BJ (cell line): ENCODE measurements at regions not wholly inside any gene's neighbourhood (a gene's known extent, or its start where the extent isn't known, plus 50 kb on each side); places are given as distances from the start of the nearest gene placed in this dataset.

ENCODE experiments used
- CTCF ChIA-PET: fragments of 350-600 bp; formaldehyde crosslinking; extraction: SDS; loops from one replicate; lab custom pipeline; 2021; ENCODE audit warnings: antibody characterized with exemption, inconsistent platforms; lab: Yijun Ruan, JAX
- POLR2A ChIA-PET: fragments of 300-600 bp; sonication (Branson Sonifier 250); formaldehyde crosslinking; extraction: SDS; loops from one replicate; lab custom pipeline; 2021; ENCODE audit warnings: antibody characterized with exemption; lab: Charles Lee
- DNase-seq: peaks from one replicate; pipeline ENCODE4 v3.0.0-alpha.2; 2011; ENCODE audit warnings: low read depth
- H3K27me3 ChIP-seq: 2 replicates; pipeline ENCODE4 v1.6.0; 2011; ENCODE audit warnings: low read length; ENCODE audit not compliant: control insufficient read depth, insufficient read depth
- H3K36me3 ChIP-seq: 2 replicates; pipeline ENCODE4 v1.5.1; 2011; ENCODE audit warnings: low read length; ENCODE audit not compliant: control insufficient read depth, insufficient read depth
- H3K4me3 ChIP-seq: 2 replicates; pipeline ENCODE4 v1.5.1; 2011; ENCODE audit warnings: low read depth, mild to moderate bottlenecking, control low read depth, low read length
- TF ChIP-seq, protein P1 (sequence below): IDR thresholded peaks from 2 replicates; pipeline ENCODE4 v1.5.1; 2011; ENCODE audit warnings: low read depth, mild to moderate bottlenecking, control low read depth, inconsistent platforms, low read length, moderate library complexity; ENCODE audit not compliant: insufficient read depth

GRCh38 chr6:169938731-169939130, 187.3 kb downstream of the ERMARD start:
- Histone ChIP-seq H3K27me3 (no peaks in the 10 kb centered on the region), H3K36me3 (no peaks in the 10 kb centered on the region), H3K4me3 (no peak overlapping the region)
- DNase-seq = no peak
- POLR2A ChIA-PET = no interaction called here
- TF ChIP-seq, protein P1, sequence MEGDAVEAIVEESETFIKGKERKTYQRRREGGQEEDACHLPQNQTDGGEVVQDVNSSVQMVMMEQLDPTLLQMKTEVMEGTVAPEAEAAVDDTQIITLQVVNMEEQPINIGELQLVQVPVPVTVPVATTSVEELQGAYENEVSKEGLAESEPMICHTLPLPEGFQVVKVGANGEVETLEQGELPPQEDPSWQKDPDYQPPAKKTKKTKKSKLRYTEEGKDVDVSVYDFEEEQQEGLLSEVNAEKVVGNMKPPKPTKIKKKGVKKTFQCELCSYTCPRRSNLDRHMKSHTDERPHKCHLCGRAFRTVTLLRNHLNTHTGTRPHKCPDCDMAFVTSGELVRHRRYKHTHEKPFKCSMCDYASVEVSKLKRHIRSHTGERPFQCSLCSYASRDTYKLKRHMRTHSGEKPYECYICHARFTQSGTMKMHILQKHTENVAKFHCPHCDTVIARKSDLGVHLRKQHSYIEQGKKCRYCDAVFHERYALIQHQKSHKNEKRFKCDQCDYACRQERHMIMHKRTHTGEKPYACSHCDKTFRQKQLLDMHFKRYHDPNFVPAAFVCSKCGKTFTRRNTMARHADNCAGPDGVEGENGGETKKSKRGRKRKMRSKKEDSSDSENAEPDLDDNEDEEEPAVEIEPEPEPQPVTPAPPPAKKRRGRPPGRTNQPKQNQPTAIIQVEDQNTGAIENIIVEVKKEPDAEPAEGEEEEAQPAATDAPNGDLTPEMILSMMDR = no peak
- CTCF ChIA-PET = interaction anchor here (1.0 kb wide), 1 partner anchor 11 kb away, joined by 3 read pairs; no protein-coding TSS in a partner anchor

DNA sequence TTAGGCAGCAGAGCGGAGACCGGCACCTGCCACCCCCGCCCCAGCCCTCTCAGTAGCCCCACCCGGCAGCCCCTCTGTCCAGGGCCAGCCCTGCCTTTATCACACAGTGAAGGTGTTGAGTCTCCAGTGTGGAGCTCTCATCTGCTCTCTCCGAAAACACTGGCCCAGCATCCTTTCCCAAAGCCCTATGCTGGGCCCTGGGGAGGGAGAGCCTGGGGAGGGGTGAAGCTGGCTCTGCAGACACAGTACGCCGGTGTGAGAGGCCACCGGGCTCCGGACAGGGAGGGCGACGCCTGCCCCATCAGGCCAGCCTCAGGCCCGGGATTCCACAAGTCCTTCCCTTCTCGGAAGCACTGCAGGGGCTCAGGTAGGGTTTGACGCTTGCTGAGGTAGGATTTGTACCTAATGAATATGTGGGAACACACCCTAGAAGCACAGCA, 186.9 kb downstream of the ERMARD start:
- H3K36me3 ChIP-seq = no peaks in the 10 kb centered on the region
- CTCF ChIA-PET = no interaction called here
- no peak overlapping the region for H3K4me3 ChIP-seq
- no peak for DNase-seq
- no peaks in the 10 kb centered on the region for H3K27me3 ChIP-seq
- POLR2A ChIA-PET = no interaction called here
- TF ChIP-seq, protein P1 = no peak

GRCh38 chr6:169937389-169938261, 186.2 kb downstream of the ERMARD start:
- no peak for DNase-seq
- H3K4me3 ChIP-seq = no peak overlapping the region
- H3K27me3 ChIP-seq = no peaks in the 10 kb centered on the region
- TF ChIP-seq, protein P1 = no peak
- no peaks in the 10 kb centered on the region for H3K36me3 ChIP-seq
- ChIA-PET CTCF (no interaction called here), POLR2A (no interaction called here)

DNA sequence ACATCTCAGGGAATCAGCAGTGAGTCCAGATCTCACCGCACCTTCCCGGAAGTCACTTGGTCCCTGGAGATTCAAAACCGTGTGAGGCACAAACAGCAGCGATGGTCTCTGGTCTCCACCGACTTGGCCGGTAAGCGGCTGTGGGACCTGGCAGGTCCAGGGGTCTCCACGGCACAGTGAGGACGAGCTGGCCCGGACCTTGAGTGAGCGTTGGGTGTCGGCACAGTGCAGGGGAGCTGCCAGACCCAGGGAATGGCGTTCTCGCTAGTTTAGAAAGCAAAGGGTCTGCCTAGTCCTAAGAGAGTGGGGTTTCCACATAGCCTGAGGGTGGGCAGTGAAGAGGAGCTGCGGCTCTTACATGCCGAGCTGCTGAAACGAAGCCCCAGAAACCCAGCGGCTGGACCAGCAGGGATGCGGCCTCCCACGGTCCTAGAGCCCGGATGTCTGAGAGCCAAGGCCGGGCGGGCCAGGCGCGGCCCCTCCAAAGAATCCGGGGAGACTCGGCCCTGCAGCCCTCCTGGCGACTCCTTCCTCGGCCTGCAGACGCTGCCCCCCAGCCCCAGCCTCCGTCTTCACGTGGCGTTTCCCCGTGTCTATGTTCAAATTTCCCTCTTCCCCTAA, 185.0 kb downstream of the ERMARD start:
- ChIA-PET POLR2A (no interaction called here), CTCF (no interaction called here)
- TF ChIP-seq, protein P1 = no peak
- no peak for DNase-seq
- Histone ChIP-seq H3K36me3 (no peaks in the 10 kb centered on the region), H3K4me3 (no peak overlapping the region), H3K27me3 (no peaks in the 10 kb centered on the region)

DNA sequence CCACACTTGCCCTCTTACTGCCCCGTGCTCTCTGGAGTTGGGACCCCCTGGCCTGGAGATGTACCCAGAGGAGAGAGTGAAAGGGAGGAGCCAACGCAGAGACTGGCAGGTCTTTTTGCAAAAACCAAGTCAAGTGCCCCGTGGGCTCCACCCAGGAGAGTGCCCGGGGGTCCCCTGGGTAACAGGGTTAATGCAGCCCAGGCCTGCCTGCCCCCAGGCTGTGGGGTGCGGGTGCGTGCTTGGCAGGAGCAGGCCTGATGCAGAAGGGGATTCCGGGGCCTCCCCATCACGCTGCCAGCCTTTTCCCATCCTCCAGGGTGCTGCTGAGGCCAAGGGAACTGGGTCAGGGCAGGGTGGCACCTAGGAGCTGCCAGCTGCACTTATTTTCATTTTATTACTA, 184.4 kb downstream of the ERMARD start:
- DNase-seq = no peak
- Histone ChIP-seq H3K36me3 (no peaks in the 10 kb centered on the region), H3K4me3 (no peak overlapping the region), H3K27me3 (no peaks in the 10 kb centered on the region)
- ChIA-PET POLR2A (no interaction called here), CTCF (no interaction called here)
- TF ChIP-seq, protein P1 = no peak
